IPS-15b (cell line): ENCODE measurements at regions not wholly inside any gene's neighbourhood (a gene's known extent, or its start where the extent isn't known, plus 50 kb on each side); places are given as distances from the start of the nearest gene placed in this dataset.

Source experiments
- H3K27me3 ChIP-seq: one replicate; pipeline ENCODE4 v1.6.1; 2013; ENCODE audit warnings: low read length; ENCODE audit not compliant: control insufficient read depth, insufficient read depth
- H3K36me3 ChIP-seq: one replicate; pipeline ENCODE4 v1.6.1; 2013; ENCODE audit warnings: low read length; ENCODE audit not compliant: control insufficient read depth, insufficient read depth
- H3K4me1 ChIP-seq: one replicate; pipeline ENCODE4 v1.6.1; 2013; ENCODE audit warnings: mild to moderate bottlenecking, low read length; ENCODE audit not compliant: control insufficient read depth, insufficient read depth
- H3K4me3 ChIP-seq: one replicate; pipeline ENCODE4 v1.5.1; 2013; ENCODE audit warnings: low read depth, low read length
- H3K9ac ChIP-seq: one replicate; pipeline ENCODE4 v1.6.1; 2013; ENCODE audit warnings: low read depth, mild to moderate bottlenecking, low read length
- H3K9me3 ChIP-seq: one replicate; pipeline ENCODE4 v1.6.1; 2013; ENCODE audit warnings: mild to moderate bottlenecking, low read length; ENCODE audit not compliant: control insufficient read depth, insufficient read depth

DNA sequence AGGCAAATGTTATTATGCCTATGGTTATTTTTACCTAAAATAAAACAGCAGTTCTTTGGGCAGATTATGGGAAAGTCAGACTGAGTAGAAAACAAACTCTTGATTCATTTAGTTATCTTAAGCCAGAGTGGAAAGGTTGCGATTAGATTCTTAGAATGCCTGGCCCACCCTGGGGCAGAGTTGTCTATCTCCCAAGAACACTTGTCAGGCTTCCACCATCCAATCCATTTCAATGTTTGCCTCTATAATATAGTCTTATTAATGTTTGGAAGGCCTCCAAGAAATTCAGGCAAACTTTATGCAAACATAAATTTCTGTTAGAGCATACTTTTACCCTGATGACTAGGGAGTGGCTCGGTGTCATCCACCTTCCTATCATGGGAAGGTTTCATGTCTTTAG is 207.0 kb downstream of the SLITRK6 start:
- Histone ChIP-seq H3K36me3 (no peaks in the 10 kb centered on the region), H3K4me1 (peaks cover 2% of the 10 kb centered on the region), H3K4me3 (no peak overlapping the region), H3K9me3 (no peaks in the 10 kb centered on the region), H3K27me3 (no peaks in the 10 kb centered on the region), H3K9ac (no peak overlapping the region)

DNA sequence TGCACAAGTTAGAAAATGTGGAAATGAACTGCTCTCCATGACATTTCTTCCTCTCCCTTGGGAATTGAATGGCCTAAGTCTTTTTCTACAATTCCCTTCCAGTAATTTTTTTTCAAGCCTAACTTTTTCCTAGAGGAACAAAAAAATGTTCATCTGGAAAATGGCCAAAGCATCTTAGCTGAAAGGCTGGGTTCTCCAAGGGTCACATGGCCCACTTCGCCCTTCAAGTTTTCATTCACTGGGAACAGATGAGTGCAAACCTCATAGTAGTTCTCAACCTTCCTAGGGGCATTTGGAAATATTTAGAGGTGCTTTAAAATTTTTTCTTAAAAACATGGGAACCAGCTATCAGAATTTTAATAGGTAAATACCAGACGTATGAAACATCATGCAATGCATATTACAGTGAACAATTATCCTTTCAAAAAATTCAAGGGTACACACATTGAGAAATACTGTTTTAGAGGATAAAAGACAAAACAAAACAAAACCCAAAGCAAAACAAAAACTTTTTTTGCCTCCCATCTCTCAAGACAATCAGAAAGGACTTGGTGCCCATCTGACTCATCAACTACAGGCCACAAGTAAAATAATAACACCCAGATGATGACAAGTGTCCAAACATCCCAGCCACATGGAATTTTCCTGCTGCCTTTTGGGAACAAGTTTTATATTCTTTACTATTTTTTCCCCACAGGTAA is 208.8 kb downstream of the SLITRK6 start:
- Histone ChIP-seq H3K4me1 (peaks cover 2% of the 10 kb centered on the region), H3K27me3 (no peaks in the 10 kb centered on the region), H3K4me3 (no peak overlapping the region), H3K9ac (no peak overlapping the region), H3K9me3 (no peaks in the 10 kb centered on the region), H3K36me3 (no peaks in the 10 kb centered on the region)

DNA sequence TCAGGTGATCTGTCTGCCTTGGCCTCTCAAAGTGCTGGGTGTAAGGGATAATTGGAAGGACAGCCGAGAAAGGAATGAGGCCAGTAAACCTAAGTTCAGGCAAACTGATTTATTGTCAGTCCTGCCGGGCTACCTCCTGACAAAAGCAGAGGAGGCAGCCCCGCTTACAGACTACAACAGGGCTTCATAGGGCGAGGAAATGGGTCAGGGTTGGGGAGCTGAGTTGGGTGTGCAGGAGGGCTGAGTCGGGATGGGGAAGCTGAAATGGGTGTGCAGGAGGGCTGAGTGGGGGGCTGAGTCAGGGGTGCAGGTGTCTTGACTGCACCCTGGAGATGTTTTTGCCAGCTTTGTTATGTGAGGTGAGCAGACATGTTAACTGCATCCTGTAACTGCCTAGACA is 210.2 kb downstream of the SLITRK6 start:
- Histone ChIP-seq H3K36me3 (no peaks in the 10 kb centered on the region), H3K4me3 (no peak overlapping the region), H3K4me1 (peaks cover 2% of the 10 kb centered on the region), H3K9me3 (no peaks in the 10 kb centered on the region), H3K9ac (no peak overlapping the region), H3K27me3 (no peaks in the 10 kb centered on the region)

DNA sequence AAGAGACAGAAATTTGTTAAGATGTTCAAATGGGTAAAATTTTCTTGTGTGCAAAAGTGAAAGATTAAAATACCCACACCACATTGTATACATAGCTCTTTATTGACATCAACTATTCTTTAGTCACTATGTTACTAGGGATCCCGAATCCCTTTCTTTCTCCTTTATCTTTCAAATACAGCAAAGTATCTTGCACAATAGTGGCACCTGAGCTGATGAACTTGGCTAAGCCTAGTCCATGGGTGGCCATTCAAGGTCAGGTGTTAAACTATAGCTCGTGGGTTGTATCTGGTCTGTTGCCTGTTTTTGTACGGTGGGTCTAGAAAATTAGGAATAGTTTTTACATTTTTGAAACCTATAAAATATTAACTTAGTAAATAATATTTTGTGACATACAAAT is 210.9 kb downstream of the SLITRK6 start:
- H3K9ac ChIP-seq: no peak overlapping the region
- H3K36me3 ChIP-seq: no peaks in the 10 kb centered on the region
- H3K9me3 ChIP-seq: no peaks in the 10 kb centered on the region
- H3K4me3 ChIP-seq: no peak overlapping the region
- H3K4me1 ChIP-seq: peaks cover 2% of the 10 kb centered on the region
- H3K27me3 ChIP-seq: no peaks in the 10 kb centered on the region

DNA sequence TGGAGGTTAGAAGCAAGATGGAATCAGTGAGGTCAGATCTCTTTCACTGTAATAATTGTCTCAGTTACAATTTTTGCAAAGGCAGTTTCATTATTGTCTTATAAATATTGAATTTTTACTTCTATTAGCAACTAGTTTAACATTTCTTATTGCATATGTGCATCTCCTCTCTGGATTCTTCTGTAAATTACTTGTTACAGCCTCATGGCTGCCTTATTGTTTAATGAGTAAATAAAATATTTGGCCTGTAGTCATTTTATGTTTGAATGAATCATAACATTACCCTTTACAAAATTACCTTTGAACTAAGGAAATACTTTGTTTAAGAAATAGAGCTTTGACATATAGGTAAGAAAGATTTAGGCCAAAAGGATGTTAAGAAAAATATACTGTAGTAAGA is 212.4 kb downstream of the SLITRK6 start:
- no peak overlapping the region for H3K9ac ChIP-seq
- no peak overlapping the region for H3K4me3 ChIP-seq
- no peaks in the 10 kb centered on the region for H3K36me3 ChIP-seq
- H3K4me1 ChIP-seq: peaks cover 2% of the 10 kb centered on the region
- H3K9me3 ChIP-seq: no peaks in the 10 kb centered on the region
- H3K27me3 ChIP-seq: no peaks in the 10 kb centered on the region

DNA sequence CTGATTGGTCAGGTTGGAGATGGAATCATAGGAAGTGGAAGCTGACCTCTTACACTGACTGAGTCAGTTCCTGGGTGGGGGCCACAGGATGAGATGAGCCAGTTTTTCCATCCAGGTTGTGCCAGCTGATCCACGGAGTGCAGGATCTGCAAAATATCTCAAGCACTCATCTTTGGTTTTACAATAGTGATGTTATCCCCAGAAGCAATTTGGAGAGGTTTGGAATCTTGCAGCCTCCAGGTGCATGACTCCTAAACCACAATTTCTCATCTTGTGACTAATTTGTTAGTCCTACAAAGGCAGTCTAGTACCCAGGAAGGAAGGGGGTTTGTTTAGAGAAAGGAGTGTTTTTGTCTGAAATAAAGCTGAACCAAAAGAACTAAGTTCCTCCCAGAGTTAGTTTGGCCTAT is 212.8 kb downstream of the SLITRK6 start:
- Histone ChIP-seq H3K27me3 (no peaks in the 10 kb centered on the region), H3K36me3 (no peaks in the 10 kb centered on the region), H3K9me3 (no peaks in the 10 kb centered on the region), H3K4me3 (no peak overlapping the region), H3K4me1 (peaks cover 2% of the 10 kb centered on the region), H3K9ac (no peak overlapping the region)

DNA sequence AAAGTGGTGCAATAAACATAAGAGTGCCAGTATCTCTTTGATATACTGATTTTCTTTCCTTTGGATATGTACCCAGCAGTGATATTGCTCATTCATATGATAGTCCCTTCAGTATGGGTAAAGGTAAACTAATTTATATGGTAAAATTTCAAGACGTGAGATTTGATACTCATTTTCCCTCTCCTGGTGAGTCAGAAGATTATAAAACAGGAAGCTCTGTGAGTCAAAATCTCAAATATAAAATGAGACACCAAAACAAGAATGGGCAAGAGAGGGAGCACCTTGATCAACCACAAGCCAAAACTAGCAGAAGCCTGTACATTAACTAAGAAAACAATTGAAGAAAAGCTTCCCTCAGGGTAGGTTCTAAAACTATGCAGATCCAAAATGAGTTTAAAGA is 216.3 kb downstream of the SLITRK6 start:
- Histone ChIP-seq H3K4me1 (peaks cover 4% of the 10 kb centered on the region), H3K9me3 (no peaks in the 10 kb centered on the region), H3K36me3 (no peaks in the 10 kb centered on the region), H3K27me3 (no peaks in the 10 kb centered on the region), H3K4me3 (no peak overlapping the region), H3K9ac (no peak overlapping the region)

DNA sequence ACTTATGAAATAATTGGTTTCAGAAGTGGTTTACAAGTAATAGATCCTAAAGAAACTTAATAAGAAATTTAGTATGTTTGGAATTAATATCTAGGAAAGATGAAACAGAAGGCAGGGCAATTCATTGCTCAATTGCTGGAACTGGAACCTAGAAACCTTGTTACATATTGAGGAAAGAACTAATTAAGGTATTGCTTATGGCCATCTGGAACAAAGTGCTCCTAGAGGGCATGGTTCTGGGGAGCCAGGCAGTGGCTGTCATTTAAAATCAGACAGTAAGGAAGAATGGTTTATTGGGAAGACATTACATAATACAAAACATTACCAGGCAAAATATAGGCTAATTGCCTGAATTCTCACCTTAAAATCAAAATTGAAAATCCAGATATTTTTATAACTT is 224.1 kb downstream of the SLITRK6 start:
- Histone ChIP-seq H3K36me3 (no peaks in the 10 kb centered on the region), H3K27me3 (no peaks in the 10 kb centered on the region), H3K9ac (no peak overlapping the region), H3K4me3 (no peak overlapping the region), H3K4me1 (peaks cover 4% of the 10 kb centered on the region), H3K9me3 (no peaks in the 10 kb centered on the region)

DNA sequence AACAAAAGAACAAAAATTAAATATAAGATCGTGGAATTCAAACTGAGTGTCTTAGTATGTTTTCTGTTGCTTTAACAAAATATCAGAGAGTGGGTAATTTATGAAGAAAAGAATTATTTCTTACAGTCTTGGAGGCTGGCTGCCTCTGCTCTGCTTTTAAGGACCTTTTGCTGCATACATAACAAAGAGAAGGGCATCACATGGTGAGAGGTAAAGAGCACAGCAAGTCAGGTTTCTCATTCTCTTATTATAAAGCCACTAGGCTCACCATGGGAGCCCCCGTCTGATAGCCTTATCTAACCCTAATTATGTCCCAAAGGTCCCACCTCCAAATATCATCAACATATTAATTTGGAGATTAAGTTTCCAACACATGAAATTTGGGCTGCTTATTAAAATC is 231.3 kb downstream of the SLITRK6 start:
- Histone ChIP-seq H3K4me3 (no peak overlapping the region), H3K9me3 (no peaks in the 10 kb centered on the region), H3K27me3 (no peaks in the 10 kb centered on the region), H3K9ac (no peak overlapping the region), H3K36me3 (no peaks in the 10 kb centered on the region), H3K4me1 (no peaks in the 10 kb centered on the region)

DNA sequence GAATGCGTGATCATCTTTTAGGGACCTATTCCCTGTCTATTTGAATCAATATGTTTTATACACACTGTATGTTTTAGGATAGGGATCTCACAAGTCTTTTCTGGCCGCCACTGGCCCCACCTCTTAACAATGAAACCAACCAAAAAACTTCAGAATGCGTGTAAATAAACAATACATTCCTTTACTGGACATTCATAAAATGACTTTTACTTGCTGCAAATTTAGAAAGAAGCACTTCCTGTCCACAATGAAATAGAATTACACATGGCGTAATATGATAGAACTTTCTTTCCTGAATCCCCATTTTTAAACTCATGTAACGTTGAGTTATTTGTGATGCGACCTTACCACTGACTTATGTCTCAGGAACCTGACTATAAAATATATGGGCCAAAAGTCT is 233.6 kb downstream of the SLITRK6 start:
- Histone ChIP-seq H3K36me3 (no peaks in the 10 kb centered on the region), H3K9ac (no peak overlapping the region), H3K9me3 (no peaks in the 10 kb centered on the region), H3K4me1 (no peaks in the 10 kb centered on the region), H3K4me3 (no peak overlapping the region), H3K27me3 (no peaks in the 10 kb centered on the region)

DNA sequence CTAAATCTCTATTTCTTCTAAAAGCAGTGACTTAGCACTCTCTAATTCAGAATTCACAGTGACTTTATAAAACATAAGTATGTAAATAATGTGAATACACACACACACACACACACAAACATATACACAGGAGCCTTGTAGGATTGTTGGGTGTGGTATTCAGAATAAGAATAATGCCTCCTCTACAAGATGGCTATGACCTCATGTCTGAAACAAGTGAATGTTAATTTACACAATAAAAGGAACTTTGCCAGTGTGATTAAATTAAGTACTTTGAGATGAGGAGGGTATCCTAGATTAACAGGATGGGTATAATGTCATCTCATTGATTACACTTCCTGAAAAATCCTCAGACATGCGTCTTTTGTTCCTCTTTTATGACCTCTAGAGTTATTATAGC is 234.6 kb downstream of the SLITRK6 start:
- Histone ChIP-seq H3K4me3 (no peak overlapping the region), H3K9ac (no peak overlapping the region), H3K9me3 (no peaks in the 10 kb centered on the region), H3K36me3 (no peaks in the 10 kb centered on the region), H3K4me1 (no peaks in the 10 kb centered on the region), H3K27me3 (no peaks in the 10 kb centered on the region)

DNA sequence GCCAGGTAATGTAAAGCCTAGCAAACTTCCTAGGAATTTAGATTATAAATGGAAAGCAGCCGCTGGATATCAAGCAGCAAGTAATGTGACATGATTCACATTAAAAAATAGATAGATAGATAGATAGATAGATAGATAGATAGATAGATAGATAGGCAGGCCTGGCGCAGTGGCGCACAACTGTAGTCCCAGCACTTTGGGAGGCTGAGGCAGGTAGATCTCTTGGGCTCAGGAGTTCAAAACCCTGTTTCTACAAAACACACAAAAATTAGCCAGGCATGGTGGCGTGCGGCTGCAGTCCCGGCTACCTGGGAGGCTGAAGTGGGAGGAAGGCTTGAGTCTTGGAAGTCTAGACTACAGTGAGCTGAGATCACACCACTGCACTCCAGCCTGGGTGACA is 236.9 kb downstream of the SLITRK6 start:
- no peaks in the 10 kb centered on the region for H3K27me3 ChIP-seq
- H3K36me3 ChIP-seq: no peaks in the 10 kb centered on the region
- H3K9me3 ChIP-seq: no peaks in the 10 kb centered on the region
- no peak overlapping the region for H3K9ac ChIP-seq
- H3K4me3 ChIP-seq: no peak overlapping the region
- no peaks in the 10 kb centered on the region for H3K4me1 ChIP-seq
